NT2/D1 (cell line): ENCODE measurements at regions not wholly inside any gene's neighbourhood (a gene's known extent, or its start where the extent isn't known, plus 50 kb on each side); places are given as distances from the start of the nearest gene placed in this dataset.

ENCODE experiments used
- DNase-seq: peaks from one replicate; pipeline ENCODE4 v3.0.0-alpha.2; 2011; ENCODE audit warnings: low read depth, low spot score
- H3K27me3 ChIP-seq: 2 replicates; pipeline ENCODE4 v1.6.0; 2011; ENCODE audit warnings: mild to moderate bottlenecking; ENCODE audit not compliant: insufficient read length, insufficient read depth
- H3K36me3 ChIP-seq: 2 replicates; pipeline ENCODE4 v1.6.1; 2011; ENCODE audit warnings: mild to moderate bottlenecking, low read length, mixed read lengths; ENCODE audit not compliant: insufficient read depth, insufficient read length
- H3K4me1 ChIP-seq: 2 replicates; pipeline ENCODE4 v1.5.1; 2011; ENCODE audit not compliant: insufficient read depth, insufficient read length
- H3K4me3 ChIP-seq: 2 replicates; pipeline ENCODE4 v1.5.1; 2011; ENCODE audit warnings: low read depth; ENCODE audit not compliant: insufficient read length
- H3K9ac ChIP-seq: 2 replicates; pipeline ENCODE4 v1.6.0; 2011; ENCODE audit warnings: low read depth; ENCODE audit not compliant: insufficient read length
- H3K9me3 ChIP-seq: 2 replicates; pipeline ENCODE4 v1.5.1; 2011; ENCODE audit warnings: mild to moderate bottlenecking, low read length; ENCODE audit not compliant: insufficient read depth
- SUZ12 ChIP-seq: IDR thresholded peaks from 2 replicates; pipeline ENCODE4 v1.6.1; 2011; ENCODE audit not compliant: insufficient read length, insufficient read depth; ENCODE audit errors: extremely low read depth
- YY1 ChIP-seq: IDR thresholded peaks from 2 replicates; pipeline ENCODE4 v1.6.1; 2011; ENCODE audit not compliant: insufficient read length, insufficient read depth
- ZNF274 ChIP-seq: IDR thresholded peaks from 2 replicates; pipeline ENCODE4 v1.6.1; 2011; ENCODE audit warnings: mild to moderate bottlenecking, low read depth, low read length

DNA sequence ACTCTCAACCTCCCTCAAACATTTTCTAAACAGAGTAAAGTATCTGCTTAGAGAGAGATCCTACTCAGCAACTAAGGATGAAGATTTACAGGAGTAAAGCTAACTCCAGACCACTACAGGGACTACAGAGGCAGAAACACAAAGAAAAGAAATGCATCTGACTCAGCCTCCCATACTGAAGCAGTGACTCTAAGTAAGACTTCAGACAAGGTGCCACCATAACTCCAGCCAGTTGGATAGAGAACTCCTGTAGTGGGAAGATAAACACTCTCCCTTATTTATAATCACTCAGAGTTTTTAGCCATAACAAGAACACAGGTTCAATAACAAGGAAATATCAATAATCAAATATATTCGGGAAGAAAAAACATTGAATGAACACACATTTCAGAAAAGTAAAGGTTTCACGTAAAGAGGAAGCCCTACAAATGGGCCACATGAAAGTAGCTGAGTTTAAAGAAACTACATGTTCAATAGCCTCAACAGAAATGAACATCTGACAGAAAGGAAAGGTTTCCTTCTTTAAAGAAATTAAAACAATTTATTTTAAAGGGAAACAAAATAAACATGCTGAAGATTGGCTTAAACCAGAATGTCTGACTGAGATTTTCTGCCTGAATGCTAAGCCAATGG, 519.9 kb downstream of the KCNJ3 start:
- Histone ChIP-seq H3K9me3 (no peaks in the 10 kb centered on the region), H3K9ac (no peak overlapping the region), H3K36me3 (no peaks in the 10 kb centered on the region), H3K27me3 (no peaks in the 10 kb centered on the region), H3K4me1 (no peaks in the 10 kb centered on the region), H3K4me3 (no peak overlapping the region)
- no peak for DNase-seq
- TF ChIP-seq ZNF274: no peak
- no peak for TF ChIP-seq YY1
- TF ChIP-seq SUZ12: no peak

DNA sequence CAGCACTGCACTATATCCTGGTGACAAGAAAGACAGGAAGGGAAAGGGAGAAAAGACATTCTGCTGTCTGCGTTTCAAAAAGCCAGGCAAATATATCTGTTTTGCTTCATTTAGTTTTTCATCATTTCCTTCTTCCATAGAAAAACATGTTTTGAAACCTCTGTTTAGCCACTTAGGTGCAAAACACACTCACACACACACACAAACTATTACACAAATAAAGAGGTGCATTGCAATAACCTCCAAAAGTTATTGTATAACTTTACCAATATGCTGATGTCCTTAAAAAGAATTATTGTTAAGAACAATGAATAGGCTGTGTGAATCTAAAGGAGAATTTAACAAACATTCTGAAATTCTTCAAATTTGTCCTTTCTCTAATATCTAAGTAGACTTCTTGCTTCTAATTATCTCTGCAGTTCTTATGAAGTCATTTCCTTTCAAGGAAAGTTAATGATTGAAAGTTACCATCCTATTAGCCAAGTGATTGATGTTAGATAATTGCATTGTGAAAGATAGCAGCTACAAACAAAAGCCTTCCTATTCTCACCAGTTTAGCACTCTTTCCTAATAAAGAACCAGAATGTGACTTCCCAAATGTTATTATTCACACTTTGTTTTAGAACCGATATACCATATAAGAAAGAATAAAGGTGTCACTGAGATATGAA, 516.7 kb downstream of the KCNJ3 start:
- TF ChIP-seq SUZ12: no peak
- TF ChIP-seq ZNF274: no peak
- no peak for TF ChIP-seq YY1
- Histone ChIP-seq H3K4me3 (no peak overlapping the region), H3K36me3 (no peaks in the 10 kb centered on the region), H3K4me1 (no peaks in the 10 kb centered on the region), H3K9me3 (no peaks in the 10 kb centered on the region), H3K9ac (no peak overlapping the region), H3K27me3 (no peaks in the 10 kb centered on the region)
- DNase-seq: no peak

DNA sequence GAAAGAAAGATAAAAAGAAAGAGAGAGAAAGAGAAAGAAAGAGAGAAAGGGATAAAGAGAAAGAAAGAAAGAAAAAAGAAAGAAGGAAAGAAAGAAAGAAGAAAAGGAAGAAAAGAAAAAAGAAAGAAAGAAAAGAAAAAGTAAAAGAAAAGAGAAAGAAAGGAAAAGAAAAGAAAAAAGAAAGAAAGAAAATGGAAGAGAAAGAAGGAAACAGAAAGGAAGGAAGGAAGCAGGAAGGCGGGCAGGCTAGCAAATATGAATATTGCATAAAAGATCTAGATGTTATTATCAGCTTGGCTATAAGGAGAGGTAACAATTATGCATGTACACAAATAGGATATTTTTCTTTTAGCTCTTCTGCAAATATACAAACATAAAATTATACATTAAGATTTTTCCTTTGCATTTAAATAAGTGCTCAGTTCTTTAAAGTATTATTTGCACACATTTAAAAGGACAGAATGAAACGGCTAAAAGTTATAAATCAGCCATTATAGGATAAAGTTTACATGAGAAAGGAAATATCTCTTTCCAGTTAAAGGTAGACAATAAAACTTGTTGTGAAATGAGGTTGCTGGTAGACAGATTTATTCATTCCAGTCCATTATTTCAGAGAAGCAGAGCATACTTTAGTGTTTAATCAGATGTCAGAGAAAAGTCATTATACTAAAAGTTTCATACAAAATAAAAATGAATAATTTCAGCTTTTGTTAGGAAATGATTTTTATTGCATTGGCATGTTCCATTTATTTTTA, 511.4 kb downstream of the KCNJ3 start:
- DNase-seq: no peak
- no peaks in the 10 kb centered on the region for H3K4me1 ChIP-seq
- no peak overlapping the region for H3K9ac ChIP-seq
- TF ChIP-seq YY1 (no peak), ZNF274 (no peak)
- 0 out of 2 replicates have a peak, but pooled peaks cover 4% of the 10 kb centered on the region for H3K9me3 ChIP-seq
- H3K36me3 ChIP-seq: no peaks in the 10 kb centered on the region
- no peaks in the 10 kb centered on the region for H3K27me3 ChIP-seq
- no peak overlapping the region for H3K4me3 ChIP-seq

DNA sequence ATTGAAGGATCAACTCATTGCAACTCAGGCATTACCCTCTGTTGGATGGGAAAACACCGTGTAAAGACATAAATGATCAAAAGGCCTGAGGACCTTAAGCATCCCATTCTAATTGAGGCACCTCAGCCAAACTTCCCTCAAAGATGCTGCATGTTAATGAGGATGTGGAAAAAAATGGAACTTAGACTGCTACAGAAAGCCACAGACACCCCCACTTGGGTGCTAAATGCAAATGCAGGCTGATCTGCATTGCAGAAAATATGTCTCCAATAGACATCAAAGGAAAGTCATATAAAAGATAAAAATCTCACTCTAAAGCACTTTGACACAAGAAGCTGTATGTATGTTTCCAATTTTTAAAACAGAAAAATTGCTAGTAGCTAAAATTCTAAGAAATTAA, 504.7 kb downstream of the KCNJ3 start:
- H3K4me3 ChIP-seq: no peak overlapping the region
- TF ChIP-seq YY1 (no peak), ZNF274 (no peak), SUZ12 (no peak)
- H3K27me3 ChIP-seq: no peaks in the 10 kb centered on the region
- no peaks in the 10 kb centered on the region for H3K36me3 ChIP-seq
- DNase-seq: no peak
- H3K9ac ChIP-seq: no peak overlapping the region
- no peaks in the 10 kb centered on the region for H3K4me1 ChIP-seq
- H3K9me3 ChIP-seq: 0 out of 2 replicates have a peak, but pooled peaks cover 4% of the 10 kb centered on the region

DNA sequence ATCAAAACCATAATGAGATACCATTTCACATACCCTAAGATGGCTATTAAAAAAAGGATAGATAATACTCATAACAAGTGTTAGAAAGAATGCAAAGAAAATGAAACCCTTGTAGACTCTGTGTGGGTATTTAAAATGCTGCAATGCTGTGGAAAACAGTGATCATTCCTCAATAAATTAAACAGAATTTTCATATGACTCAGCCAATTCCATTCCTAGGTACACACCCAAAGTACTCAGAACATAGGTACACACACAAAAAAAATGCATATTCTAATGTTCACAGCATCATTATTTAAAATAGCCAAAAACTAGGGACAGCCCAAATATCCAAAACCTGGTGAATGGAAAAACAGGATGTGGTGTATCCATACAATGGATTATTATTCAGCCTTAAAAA, 502.3 kb downstream of the KCNJ3 start:
- DNase-seq: no peak
- Histone ChIP-seq H3K4me1 (no peaks in the 10 kb centered on the region), H3K9me3 (no peaks in the 10 kb centered on the region), H3K4me3 (no peak overlapping the region), H3K9ac (no peak overlapping the region), H3K36me3 (no peaks in the 10 kb centered on the region), H3K27me3 (no peaks in the 10 kb centered on the region)
- no peak for TF ChIP-seq YY1
- no peak for TF ChIP-seq SUZ12
- no peak for TF ChIP-seq ZNF274

DNA sequence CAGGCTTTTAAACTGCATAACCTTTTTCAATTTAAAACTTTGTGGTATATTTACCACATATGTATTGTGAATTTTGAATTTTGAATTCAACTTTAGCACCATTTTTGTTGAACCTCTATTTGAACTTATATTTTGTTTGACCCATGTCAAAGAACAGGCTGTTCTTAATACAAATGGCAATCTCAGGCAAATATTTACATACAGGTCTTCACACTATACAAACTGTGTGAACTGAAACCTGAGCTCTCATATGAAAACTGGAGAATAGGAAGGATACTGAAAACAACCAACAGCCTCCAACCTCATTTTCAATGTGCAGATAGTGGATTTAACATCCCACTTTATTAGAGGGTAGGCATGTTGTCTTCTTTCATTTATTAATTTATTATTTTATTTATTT, 491.8 kb downstream of the KCNJ3 start:
- no peaks in the 10 kb centered on the region for H3K36me3 ChIP-seq
- H3K27me3 ChIP-seq: no peaks in the 10 kb centered on the region
- no peak for DNase-seq
- H3K9me3 ChIP-seq: no peaks in the 10 kb centered on the region
- H3K9ac ChIP-seq: no peak overlapping the region
- H3K4me3 ChIP-seq: no peak overlapping the region
- no peaks in the 10 kb centered on the region for H3K4me1 ChIP-seq
- TF ChIP-seq YY1 (no peak), ZNF274 (no peak), SUZ12 (no peak)

DNA sequence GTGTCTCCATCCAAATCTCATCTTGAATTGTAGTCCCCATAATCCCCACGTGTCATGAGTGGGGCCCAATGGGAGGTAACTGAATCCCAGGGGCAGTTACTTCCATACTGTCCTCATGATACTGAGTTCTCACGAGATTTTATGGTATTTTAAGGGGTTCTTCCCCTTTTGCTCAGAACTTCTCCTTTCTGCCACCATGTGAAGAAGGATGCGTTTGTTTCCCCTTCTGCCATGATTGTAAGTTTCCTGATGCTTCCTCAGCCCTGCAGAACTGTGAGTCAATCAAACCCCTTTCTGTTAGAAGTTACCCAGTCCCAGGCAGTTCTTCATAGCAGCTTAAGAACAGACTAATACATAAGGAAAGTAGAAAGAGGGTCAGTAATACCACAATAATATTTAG, 480.4 kb downstream of the KCNJ3 start:
- Histone ChIP-seq H3K4me1 (no peaks in the 10 kb centered on the region), H3K36me3 (no peaks in the 10 kb centered on the region), H3K4me3 (no peak overlapping the region), H3K9ac (no peak overlapping the region), H3K9me3 (no peaks in the 10 kb centered on the region), H3K27me3 (no peaks in the 10 kb centered on the region)
- no peak for TF ChIP-seq YY1
- TF ChIP-seq SUZ12: no peak
- no peak for TF ChIP-seq ZNF274
- DNase-seq: no peak
